GM12892 (cell line): ENCODE measurements at regions not wholly inside any gene's neighbourhood (a gene's known extent, or its start where the extent isn't known, plus 50 kb on each side); places are given as distances from the start of the nearest gene placed in this dataset.
"Not testable (repeated sequence)": the region's sequence is repeated elsewhere in the genome, so short reads cannot be mapped to it uniquely, and the experiment has no call there.

Experiments
- POLR2A ChIP-seq: IDR thresholded peaks from 2 replicates; pipeline ENCODE4 v1.6.1; 2011; ENCODE audit warnings: low read depth, low read length, control low read depth
- POLR2AphosphoS5 ChIP-seq: IDR thresholded peaks from 2 replicates; pipeline ENCODE4 v1.6.1; 2011; ENCODE audit warnings: low read depth, low read length, control low read depth
- TAF1 ChIP-seq: IDR thresholded peaks from 2 replicates; pipeline ENCODE4 v1.6.1; 2011; ENCODE audit warnings: low read depth, mild to moderate bottlenecking, control low read depth, low read length, borderline replicate concordance

DNA sequence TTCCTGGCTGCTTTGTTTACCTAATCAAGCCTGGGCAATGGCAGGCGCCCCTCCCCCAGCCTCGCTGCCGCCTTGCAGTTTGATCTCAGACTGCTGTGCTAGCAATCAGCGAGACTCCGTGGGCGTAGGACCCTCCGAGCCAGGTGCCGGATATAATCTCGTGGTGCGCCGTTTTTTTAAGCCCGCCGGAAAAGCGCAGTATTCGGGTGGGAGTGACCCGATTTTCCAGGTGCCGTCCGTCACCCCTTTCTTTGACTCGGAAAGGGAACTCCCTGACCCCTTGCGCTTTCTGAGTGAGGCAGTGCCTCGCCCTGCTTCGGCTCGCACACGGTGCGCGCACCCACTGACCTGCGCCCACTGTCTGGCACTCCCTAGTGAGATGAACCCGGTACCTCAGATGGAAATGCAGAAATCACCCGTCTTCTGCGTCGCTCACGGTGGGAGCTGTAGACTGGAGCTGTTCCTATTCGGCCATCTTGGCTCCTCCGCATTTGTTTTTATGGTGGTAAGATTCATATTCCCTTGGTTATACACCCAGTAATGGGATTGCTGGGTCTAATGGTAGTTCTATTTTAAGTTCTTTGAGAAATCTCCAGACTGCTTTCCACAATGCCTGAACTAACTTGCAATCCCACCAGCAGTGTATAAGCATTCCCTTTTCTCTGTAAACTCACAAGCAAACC, 652.1 kb upstream of the LRFN5 start:
- TF ChIP-seq POLR2A, POLR2AphosphoS5, TAF1: not testable (repeated sequence)
